ENCODE measurements at regions not wholly inside any gene's neighbourhood (a gene's known extent, or its start where the extent isn't known, plus 50 kb on each side); places are given as distances from the start of the nearest gene placed in this dataset.
"Not testable (repeated sequence)": the region's sequence is repeated elsewhere in the genome, so short reads cannot be mapped to it uniquely, and the experiment has no call there.

DNA sequence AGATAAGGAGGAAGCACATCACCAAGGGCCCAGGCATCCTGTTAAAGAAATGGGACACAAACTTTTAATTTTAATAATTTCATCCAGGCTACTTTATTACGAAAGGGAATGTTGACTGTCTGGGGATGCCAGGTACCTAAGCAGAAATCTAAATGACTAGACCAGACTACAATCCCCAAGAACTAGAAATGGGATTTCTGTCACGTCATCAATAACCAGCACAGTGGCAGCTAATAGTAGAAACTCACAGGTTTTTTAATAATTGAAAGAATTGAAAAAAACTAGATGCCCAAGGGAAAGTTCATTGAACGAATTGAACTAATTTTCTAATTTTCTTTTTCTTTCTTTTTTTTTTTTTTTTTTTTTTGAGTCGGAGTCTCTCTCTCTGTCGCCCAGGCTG, 789.3 kb downstream of the IGSF11 start:
- H3K4me3 ChIP-seq (ENCODE audit: control insufficient read depth, low read depth, low read length), result no peak overlapping the region
- TF ChIP-seq, protein P1, sequence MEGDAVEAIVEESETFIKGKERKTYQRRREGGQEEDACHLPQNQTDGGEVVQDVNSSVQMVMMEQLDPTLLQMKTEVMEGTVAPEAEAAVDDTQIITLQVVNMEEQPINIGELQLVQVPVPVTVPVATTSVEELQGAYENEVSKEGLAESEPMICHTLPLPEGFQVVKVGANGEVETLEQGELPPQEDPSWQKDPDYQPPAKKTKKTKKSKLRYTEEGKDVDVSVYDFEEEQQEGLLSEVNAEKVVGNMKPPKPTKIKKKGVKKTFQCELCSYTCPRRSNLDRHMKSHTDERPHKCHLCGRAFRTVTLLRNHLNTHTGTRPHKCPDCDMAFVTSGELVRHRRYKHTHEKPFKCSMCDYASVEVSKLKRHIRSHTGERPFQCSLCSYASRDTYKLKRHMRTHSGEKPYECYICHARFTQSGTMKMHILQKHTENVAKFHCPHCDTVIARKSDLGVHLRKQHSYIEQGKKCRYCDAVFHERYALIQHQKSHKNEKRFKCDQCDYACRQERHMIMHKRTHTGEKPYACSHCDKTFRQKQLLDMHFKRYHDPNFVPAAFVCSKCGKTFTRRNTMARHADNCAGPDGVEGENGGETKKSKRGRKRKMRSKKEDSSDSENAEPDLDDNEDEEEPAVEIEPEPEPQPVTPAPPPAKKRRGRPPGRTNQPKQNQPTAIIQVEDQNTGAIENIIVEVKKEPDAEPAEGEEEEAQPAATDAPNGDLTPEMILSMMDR (conservative IDR thresholded peaks at IDR 0.05; ENCODE audit: control insufficient read depth, insufficient read depth, low read depth, low read length), result no peak
- DNase-seq (ENCODE audit: low read depth), result no peak

- not testable (repeated sequence) for H3K4me3 ChIP-seq (ENCODE audit: control insufficient read depth, low read depth, low read length); DNase-seq (ENCODE audit: low read depth)
Observed at GRCh38 chr3:118258850-118259249, 775.8 kb downstream of the IGSF11 start.

GRCh38 chr3:118262800-118263402, 771.7 kb downstream of the IGSF11 start:
- no peak for DNase-seq (ENCODE audit: low read depth)
- TF ChIP-seq, protein P1 (conservative IDR thresholded peaks at IDR 0.05; ENCODE audit: control insufficient read depth, insufficient read depth, low read depth, low read length), result no peak

DNA sequence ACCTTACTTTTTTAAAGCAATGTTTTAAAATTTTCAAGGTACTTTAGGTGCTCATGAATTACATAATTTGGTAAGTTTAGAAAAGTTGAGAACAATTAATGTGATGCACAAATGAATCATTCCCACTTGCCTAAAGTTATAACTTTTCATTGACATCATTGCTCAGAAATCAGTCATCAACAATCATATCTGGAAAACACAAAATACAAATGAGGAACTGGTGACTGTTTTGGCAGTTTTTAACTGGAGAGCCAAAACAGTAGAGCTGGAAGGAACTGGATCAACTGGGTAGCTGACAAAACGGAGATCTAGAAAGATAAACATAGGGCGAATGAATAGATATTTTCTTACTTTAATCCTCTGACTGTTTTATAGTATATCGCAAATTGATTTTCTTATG, 767.1 kb downstream of the IGSF11 start:
- TF ChIP-seq, protein P1 (conservative IDR thresholded peaks at IDR 0.05; ENCODE audit: control insufficient read depth, insufficient read depth, low read depth, low read length), result no peak
- H3K4me3 ChIP-seq (ENCODE audit: control insufficient read depth, low read depth, low read length), result no peak overlapping the region
- DNase-seq (ENCODE audit: low read depth), result no peak

More at GRCh38 chr3:118262800-118263402, 771.7 kb downstream of the IGSF11 start:
- H3K4me3 ChIP-seq (ENCODE audit: control insufficient read depth, low read depth, low read length), result no peak overlapping the region

DNA sequence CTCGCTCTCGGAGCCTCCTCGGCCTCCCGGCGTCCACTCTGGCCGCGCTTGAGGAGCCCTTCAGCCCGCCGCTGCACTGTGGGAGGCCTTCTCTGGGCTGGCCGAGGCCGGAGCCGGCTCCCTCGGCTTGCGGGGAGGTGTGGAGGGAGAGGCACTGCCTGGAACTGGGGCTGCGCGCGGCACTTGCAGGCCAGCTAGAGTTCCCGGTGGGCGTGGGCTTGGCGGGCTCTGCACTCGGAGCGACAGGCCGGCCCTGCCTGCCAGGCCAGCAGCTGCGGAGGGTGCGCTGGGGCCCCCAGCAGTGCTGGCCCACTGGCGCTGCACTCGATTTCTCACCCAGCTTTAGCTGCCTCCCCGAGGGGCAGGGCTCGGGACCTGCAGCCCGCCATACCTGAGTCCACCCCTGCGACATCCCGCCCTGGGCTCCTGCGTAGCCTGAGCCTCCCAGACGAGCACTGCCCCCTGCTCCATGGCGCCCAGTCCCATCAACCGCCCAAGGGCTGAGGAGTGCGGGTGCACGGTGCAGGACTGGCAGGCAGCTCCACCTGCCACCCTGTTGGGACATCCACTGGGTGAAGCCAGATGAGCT, 765.0 kb downstream of the IGSF11 start:
- DNase-seq (ENCODE audit: low read depth), result no peak
- TF ChIP-seq, protein P1 (conservative IDR thresholded peaks at IDR 0.05; ENCODE audit: control insufficient read depth, insufficient read depth, low read depth, low read length), result no peak
- no peak overlapping the region for H3K4me3 ChIP-seq (ENCODE audit: control insufficient read depth, low read depth, low read length)

GRCh38 chr3:118272991-118273390, 761.7 kb downstream of the IGSF11 start:
- H3K4me3 ChIP-seq (ENCODE audit: control insufficient read depth, low read depth, low read length), result no peak overlapping the region
- TF ChIP-seq, protein P1 (conservative IDR thresholded peaks at IDR 0.05; ENCODE audit: control insufficient read depth, insufficient read depth, low read depth, low read length), result no peak
- DNase-seq (ENCODE audit: low read depth), result no peak

GRCh38 chr3:118277814-118278213, 756.8 kb downstream of the IGSF11 start:
- TF ChIP-seq, protein P1 (conservative IDR thresholded peaks at IDR 0.05; ENCODE audit: control insufficient read depth, insufficient read depth, low read depth, low read length), result no peak
- no peak for DNase-seq (ENCODE audit: low read depth)
- no peak overlapping the region for H3K4me3 ChIP-seq (ENCODE audit: control insufficient read depth, low read depth, low read length)

Measured in fibroblast of mammary gland (primary cell).